NCI-H774 (cell line): ENCODE measurements at regions not wholly inside any gene's neighbourhood (a gene's known extent, or its start where the extent isn't known, plus 50 kb on each side); places are given as distances from the start of the nearest gene placed in this dataset.

Experiments
- DNase-seq: peaks from one replicate; lab custom pipeline; 2025; lab: John Stamatoyannopoulos, UW

DNA sequence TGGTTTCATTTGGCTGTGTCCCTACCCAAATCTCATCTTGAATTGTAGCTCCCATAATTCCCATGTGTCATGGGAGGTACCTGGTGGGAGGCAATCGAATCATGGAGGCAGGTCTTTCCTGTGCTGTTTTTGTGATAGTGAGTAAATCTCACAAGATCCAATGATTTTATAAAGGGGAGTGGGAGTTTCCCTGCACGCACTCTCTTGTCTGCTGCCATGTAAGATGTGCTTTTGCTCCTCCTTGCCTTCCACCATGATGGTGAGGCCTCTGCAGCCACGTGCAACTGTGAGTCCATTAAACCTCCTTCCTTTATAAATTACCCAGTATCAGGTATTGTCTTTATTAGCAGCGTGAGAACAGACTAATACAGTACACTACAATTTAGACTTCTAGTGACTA, 67.5 kb upstream of the LINC01488 start:
- no peak for DNase-seq

- no peak for DNase-seq
Measured at GRCh38 chr11:69414773-69415187, 66.7 kb upstream of the LINC01488 start.

GRCh38 chr11:69415411-69416142, 65.9 kb upstream of the LINC01488 start:
- DNase-seq = no peak

DNA sequence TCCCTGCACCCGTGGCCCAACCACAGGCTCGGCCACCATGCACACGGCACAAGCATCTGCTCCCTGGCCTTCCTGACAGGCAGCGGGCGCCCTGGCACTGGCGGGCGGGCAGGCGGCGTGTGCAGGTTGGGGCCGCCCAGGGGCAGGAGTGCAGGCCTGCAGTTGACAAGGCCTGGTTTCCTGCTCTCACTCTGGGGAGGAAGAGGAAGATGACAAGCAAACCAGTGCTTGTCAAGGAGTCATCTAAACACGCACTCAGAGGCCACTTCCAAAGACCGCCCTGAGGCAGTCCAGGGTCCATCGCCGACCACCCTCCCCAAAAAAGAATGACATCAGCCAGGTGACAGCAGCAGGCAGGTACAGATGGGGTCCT, 65.3 kb upstream of the LINC01488 start:
- no peak for DNase-seq

GRCh38 chr11:69416762-69417698, 64.4 kb upstream of the LINC01488 start:
- DNase-seq = no peak

- DNase-seq = no peak
Measured at GRCh38 chr11:69417699-69418085, 63.8 kb upstream of the LINC01488 start.

GRCh38 chr11:69418576-69419296, 62.7 kb upstream of the LINC01488 start:
- no peak for DNase-seq

- DNase-seq = no peak
Measured at GRCh38 chr11:69419662-69420395, 61.6 kb upstream of the LINC01488 start.

- DNase-seq = no peak
Measured at GRCh38 chr11:69422645-69423044, 58.8 kb upstream of the LINC01488 start.

DNA sequence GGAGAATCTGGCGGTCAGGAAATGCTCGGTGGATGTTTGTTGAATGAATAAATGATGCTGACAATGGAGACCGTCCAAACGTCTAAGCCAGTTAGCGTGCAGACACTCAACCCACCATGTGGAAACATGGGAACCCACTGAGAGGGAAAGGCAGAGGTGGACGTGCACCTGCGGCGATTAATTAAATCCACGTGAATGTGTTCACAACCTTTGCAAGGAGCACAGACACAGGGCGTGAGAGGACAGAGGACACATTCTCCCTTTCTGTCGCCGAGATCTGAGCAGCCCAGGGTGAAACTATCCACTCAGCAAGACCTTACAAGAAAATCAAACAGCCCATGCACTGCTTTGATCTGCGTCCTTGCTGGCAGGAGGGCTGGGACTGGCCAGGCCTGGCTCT, 58.3 kb upstream of the LINC01488 start:
- DNase-seq = no peak

DNA sequence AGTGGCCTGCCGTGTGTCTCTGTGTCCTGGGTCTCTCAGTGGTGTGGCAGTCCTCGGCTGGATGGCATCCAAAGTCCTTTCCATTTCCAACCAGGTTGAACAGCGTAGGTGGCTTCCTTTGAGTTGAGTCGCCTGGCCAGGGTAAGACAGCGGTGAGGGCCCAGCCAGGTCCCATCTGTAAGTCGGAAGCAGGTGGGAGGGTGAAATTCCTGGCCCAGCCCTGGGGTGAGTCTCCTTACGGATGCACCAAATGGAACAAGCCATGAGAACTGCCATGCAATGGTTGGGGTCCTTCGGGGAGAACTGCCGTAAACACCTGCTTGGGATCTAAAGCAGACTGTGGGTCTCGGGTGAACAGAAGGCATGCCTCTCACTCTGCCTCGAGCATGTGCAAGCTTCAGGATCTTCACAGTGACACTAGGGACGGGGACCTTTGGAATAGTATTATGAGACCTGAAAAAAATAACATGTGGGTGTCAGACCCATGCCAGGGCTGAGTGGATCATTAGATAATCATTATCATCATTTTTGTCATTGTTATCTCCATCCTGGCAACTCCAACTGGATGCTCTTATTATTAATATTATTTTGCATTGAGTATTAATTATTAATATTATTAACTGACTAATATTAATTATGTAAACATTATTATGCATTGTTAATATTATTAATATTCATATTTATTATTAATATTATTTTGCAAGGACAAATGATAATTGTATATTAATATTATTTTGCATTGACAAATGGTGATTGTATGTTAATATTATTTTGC, 57.7 kb upstream of the LINC01488 start:
- DNase-seq = no peak

DNA sequence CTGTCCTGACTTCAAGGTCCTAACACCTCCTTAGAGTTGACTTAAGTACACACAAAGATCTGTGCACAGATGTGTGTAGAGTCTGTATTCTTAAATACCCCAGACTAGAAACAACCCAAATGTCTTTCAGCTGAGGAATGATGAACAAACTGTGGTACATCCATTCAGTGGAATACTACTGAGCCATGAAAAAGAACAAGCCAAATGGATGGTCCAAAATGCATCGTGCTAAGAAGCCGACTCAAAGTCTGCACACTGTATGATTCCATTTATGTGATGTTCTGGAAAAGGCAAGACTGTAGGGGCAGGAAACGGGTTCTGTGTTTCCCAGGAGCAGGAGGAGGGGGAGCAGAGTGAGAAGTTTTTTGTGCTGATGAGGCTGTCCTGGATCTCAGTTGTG, 56.7 kb upstream of the LINC01488 start:
- DNase-seq = no peak

- DNase-seq = no peak
Measured at GRCh38 chr11:69425444-69425843, 56.0 kb upstream of the LINC01488 start.

GRCh38 chr11:69425895-69426544, 55.4 kb upstream of the LINC01488 start:
- no peak for DNase-seq

DNA sequence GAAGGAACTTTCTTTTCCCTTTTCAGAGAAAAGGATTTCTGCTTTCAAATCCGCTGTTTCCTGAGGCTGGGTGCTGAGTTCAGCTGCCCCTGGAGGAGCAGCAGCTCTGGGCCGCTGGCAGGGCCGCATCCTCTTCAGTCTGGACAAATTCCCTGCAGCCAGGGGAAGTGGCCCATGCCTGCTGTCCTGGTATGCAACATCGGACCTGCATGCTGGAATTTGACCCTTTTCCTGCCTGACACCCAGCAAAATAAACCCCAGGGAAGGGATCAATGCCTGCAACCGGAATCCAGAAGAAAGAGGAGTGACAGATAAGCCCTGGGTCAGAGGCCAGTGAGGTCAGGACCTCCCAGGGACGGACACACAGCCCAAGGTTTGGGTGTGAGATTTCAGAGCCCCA, 54.1 kb upstream of the LINC01488 start:
- no peak for DNase-seq

- no peak for DNase-seq
Measured at GRCh38 chr11:69427906-69428880, 53.3 kb upstream of the LINC01488 start.

- DNase-seq = no peak
Measured at GRCh38 chr11:69429716-69430491, 51.6 kb upstream of the LINC01488 start.

- DNase-seq = no peak
Measured at GRCh38 chr11:69430566-69430965, 50.9 kb upstream of the LINC01488 start.

DNA sequence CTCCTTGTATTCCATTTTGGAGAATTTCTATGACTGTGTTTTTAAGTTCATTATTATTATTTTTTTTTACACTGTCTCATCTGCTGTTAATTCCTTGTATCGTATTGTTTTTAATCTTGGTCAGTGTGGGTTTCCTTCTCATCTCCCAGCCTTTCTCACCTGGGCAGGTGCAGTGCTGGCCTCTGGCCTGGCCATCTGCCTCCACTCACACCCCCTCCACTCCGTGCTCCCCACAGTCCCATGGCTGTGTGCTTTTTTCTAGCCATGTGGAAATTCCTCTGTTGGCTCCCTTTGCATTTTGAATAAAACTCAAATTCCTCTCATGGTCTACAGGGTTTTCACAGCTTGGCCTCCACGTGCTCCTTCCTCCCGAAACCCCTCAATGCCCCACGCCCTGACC, 50.3 kb upstream of the LINC01488 start:
- DNase-seq = no peak
